ENCODE measurements at regions not wholly inside any gene's neighbourhood (a gene's known extent, or its start where the extent isn't known, plus 50 kb on each side); places are given as distances from the start of the nearest gene placed in this dataset.

GRCh38 chr2:157046396-157046795 lies 211.1 kb upstream of the GALNT5 start:
- no peak overlapping the region for H3K4me3 ChIP-seq (replicated peaks; ENCODE audit: low read depth, low read length)
- TF ChIP-seq CTCF (IDR thresholded peaks at IDR 0.05; ENCODE audit: low read depth, low read length, missing control alignments): no peak
- no peak for DNase-seq (ENCODE audit: extremely low read depth, low read depth)

DNA sequence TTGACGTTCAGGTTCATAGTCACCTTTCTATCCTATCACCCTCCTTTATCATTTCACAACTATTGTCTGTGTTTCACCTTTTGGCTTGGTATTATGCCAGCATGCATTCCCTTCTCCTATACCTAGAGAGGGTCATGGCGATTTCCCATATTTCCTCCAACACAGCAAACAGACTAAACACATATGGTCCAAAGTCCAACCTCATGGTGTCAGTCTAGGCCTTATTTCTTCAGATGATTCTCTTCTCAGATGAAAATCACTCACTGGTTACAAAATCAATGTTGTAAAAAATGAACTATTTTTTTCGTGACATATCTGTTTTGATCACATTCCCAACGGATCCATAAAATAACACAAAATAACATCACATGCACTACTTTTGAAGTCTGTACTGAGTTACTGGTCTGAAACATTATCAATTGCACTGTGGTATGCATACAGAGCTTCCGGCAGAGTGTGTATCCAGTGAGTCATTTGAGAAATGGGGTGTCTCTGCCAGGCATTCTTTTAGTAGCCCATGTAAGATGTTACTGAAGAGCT lies 204.8 kb upstream of the GALNT5 start:
- peak; percentile 24 for DNase-seq (ENCODE audit: extremely low read depth, low read depth)
- no peak for TF ChIP-seq CTCF (IDR thresholded peaks at IDR 0.05; ENCODE audit: low read depth, low read length, missing control alignments)
- no peak overlapping the region for H3K4me3 ChIP-seq (replicated peaks; ENCODE audit: low read depth, low read length)

- no peak for DNase-seq (ENCODE audit: extremely low read depth, low read depth)
- H3K4me3 ChIP-seq (replicated peaks; ENCODE audit: low read depth, low read length): no peak overlapping the region
- TF ChIP-seq CTCF (IDR thresholded peaks at IDR 0.05; ENCODE audit: low read depth, low read length, missing control alignments): no peak
Observed at GRCh38 chr2:157053876-157054275, 203.6 kb upstream of the GALNT5 start.

GRCh38 chr2:157055660-157056199 lies 201.8 kb upstream of the GALNT5 start:
- peak; percentile 29 for TF ChIP-seq CTCF (IDR thresholded peaks at IDR 0.05; ENCODE audit: low read depth, low read length, missing control alignments)
- DNase-seq (ENCODE audit: extremely low read depth, low read depth): peak; percentile 26
- no peak overlapping the region for H3K4me3 ChIP-seq (replicated peaks; ENCODE audit: low read depth, low read length)

- H3K4me3 ChIP-seq (replicated peaks; ENCODE audit: low read depth, low read length): no peak overlapping the region
- peak; percentile 63 for DNase-seq (ENCODE audit: extremely low read depth, low read depth)
- TF ChIP-seq CTCF (IDR thresholded peaks at IDR 0.05; ENCODE audit: low read depth, low read length, missing control alignments): no peak
Observed at GRCh38 chr2:157056200-157056676, 201.3 kb upstream of the GALNT5 start.

DNA sequence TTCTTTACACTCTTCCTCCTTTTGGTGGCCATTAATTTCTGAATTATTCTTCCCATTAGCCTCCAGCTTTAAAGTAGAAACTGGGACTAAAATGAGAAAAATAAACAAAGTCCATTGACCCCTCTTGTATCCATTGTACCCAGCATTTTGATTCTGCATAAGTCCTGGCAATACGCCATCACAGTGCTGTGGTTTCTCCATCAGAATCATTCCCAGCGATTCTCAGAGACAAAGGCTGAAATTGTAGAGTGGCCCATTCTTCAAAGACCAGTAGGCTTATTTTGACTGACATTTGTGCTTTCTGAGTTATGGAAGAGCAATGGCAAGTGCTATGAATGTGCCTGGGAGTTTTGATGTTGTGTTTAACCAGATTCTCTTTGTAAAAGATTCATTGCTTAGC lies 199.3 kb upstream of the GALNT5 start:
- no peak overlapping the region for H3K4me3 ChIP-seq (replicated peaks; ENCODE audit: low read depth, low read length)
- TF ChIP-seq CTCF (IDR thresholded peaks at IDR 0.05; ENCODE audit: low read depth, low read length, missing control alignments): no peak

GRCh38 chr2:157059036-157059435 lies 198.5 kb upstream of the GALNT5 start:
- no peak for DNase-seq (ENCODE audit: extremely low read depth, low read depth)
- no peak for TF ChIP-seq CTCF (IDR thresholded peaks at IDR 0.05; ENCODE audit: low read depth, low read length, missing control alignments)
- H3K4me3 ChIP-seq (replicated peaks; ENCODE audit: low read depth, low read length): no peak overlapping the region

More for the DNA sequence above, 199.3 kb upstream of the GALNT5 start:
- DNase-seq (ENCODE audit: extremely low read depth, low read depth): no peak

Measured in HFF-Myc (cell line).